Peyer's patch (tissue), 4 donors: ENCODE measurements at regions not wholly inside any gene's neighbourhood (a gene's known extent, or its start where the extent isn't known, plus 50 kb on each side); places are given as distances from the start of the nearest gene placed in this dataset.

Experiments
- POLR2A ChIP-seq, 2 donors: fragments of 450-650 bp; IDR thresholded peaks; one replicate each; pipeline ENCODE4 v1.5.1; 2017; ENCODE audit warnings: antibody characterized with exemption in 2 of 2, mild to moderate bottlenecking in 2 of 2, moderate library complexity in 2 of 2
- TF ChIP-seq, protein P1 (sequence below), 6 experiments: fragments of 450-650 bp in 4 of 6; fragments of 200-600 bp in 2 of 6; sonication (generic) in 1 of 6; IDR thresholded peaks; one replicate each; pipeline ENCODE4 v1.5.1; 2017 to 2019; ENCODE audit warnings: antibody characterized with exemption in 6 of 6, mild to moderate bottlenecking in 3 of 6, moderate library complexity in 1 of 6

DNA sequence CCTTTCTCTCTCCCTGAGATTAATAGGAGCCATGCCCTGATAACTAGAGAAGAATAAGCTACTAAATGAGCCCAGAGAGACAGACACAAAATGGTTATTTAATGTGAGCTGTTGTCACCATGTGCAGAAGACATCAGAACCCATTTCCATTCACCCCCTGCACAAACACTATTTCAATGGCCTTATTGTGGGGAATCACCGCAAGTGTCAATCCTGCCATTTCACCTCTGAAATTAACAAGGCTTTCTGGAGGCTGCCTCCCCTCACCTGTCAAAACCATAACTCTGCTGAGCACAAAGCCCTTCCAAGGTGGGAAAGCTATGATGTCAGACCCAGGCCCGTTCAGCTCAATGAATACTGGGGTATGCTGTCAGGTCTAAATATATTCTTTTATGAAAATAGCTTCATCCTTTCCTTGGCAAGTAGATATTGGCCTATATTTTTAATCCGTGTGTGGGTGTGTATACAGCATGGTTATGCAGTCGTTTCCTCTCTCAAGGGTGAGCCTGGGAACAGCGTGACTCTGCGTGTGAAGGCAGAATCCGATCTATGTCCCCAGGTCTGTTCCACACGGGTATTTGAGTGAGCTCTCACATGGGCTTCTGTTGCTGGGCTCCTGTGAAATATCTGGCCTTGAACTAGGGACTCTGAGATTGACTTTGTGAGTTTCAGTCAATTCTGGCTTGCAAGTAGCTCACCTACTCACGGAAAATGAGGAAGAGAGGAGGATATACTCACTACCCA, 266.3 kb downstream of the FBXW7 start:
- TF ChIP-seq, protein P1, sequence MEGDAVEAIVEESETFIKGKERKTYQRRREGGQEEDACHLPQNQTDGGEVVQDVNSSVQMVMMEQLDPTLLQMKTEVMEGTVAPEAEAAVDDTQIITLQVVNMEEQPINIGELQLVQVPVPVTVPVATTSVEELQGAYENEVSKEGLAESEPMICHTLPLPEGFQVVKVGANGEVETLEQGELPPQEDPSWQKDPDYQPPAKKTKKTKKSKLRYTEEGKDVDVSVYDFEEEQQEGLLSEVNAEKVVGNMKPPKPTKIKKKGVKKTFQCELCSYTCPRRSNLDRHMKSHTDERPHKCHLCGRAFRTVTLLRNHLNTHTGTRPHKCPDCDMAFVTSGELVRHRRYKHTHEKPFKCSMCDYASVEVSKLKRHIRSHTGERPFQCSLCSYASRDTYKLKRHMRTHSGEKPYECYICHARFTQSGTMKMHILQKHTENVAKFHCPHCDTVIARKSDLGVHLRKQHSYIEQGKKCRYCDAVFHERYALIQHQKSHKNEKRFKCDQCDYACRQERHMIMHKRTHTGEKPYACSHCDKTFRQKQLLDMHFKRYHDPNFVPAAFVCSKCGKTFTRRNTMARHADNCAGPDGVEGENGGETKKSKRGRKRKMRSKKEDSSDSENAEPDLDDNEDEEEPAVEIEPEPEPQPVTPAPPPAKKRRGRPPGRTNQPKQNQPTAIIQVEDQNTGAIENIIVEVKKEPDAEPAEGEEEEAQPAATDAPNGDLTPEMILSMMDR (IDR thresholded peaks at IDR 0.05) = no peak
- no peak for TF ChIP-seq POLR2A (IDR thresholded peaks at IDR 0.05)
